HepG2 (cell line): ENCODE measurements at regions not wholly inside any gene's neighbourhood (a gene's known extent, or its start where the extent isn't known, plus 50 kb on each side); places are given as distances from the start of the nearest gene placed in this dataset.

Experiments
- ATAC-seq: fragments of 200-7000 bp; cut with Tn5 transposase; 3 replicates; pipeline ENCODE4 v1.9.1; 2020; ENCODE audit warnings: mild to moderate bottlenecking, moderate library complexity
- BruUV-seq: library from RNA; stranded (reverse); fragments of 400-500 nt; replicated peaks from 2 replicates; lab custom pipeline; 2021; lab: Mats Ljungman, UMichigan
- CTCF ChIA-PET: fragments of 300-600 bp; formaldehyde crosslinking; extraction: SDS; loops from one replicate; lab custom pipeline; 2021; ENCODE audit warnings: low total read pairs, inconsistent platforms, low intra/inter-chr PET ratio; lab: Yijun Ruan, JAX
- POLR2A ChIA-PET: fragments of 350-600 bp; sonication (Branson Sonifier 250); formaldehyde crosslinking; loops from one replicate; lab custom pipeline; 2020; ENCODE audit warnings: antibody characterized with exemption, inconsistent platforms; lab: Yijun Ruan, JAX
- DNase-seq: peaks from one replicate; pipeline ENCODE4 v3.0.0-alpha.2; 2015; ENCODE audit warnings: low spot score
- FAIRE-seq: peaks from 3 replicates; lab custom pipeline; 2011; peaks lifted over from hg19 to GRCh38; lab: Jason Lieb, UNC
- H2AFZ ChIP-seq: one replicate; pipeline ENCODE4 v1.6.1; 2011; ENCODE audit warnings: low read length, inconsistent platforms
- H3K27ac ChIP-seq: fragments of 300-600 bp; 3 replicates; pipeline ENCODE4 v1.8.0; 2011; ENCODE audit warnings: mixed run types, mild to moderate bottlenecking, mixed read lengths, low read length, inconsistent platforms; ENCODE audit not compliant: insufficient read depth; ENCODE audit errors: extremely low read length
- H3K27me3 ChIP-seq, 2 experiments: fragments of 200-600 bp in 1 of 2; 2 replicates in 1 of 2; 3 replicates in 1 of 2; pipeline versions ENCODE4 v1.6.0 to v1.8.0; 2011; ENCODE audit warnings: low read length in 2 of 2, mild to moderate bottlenecking in 2 of 2, moderate library complexity in 2 of 2, inconsistent platforms in 1 of 2; ENCODE audit not compliant: insufficient read depth in 2 of 2, control insufficient read depth in 1 of 2
- H3K36me3 ChIP-seq, 2 experiments: fragments of 200-600 bp in 1 of 2; replicated peaks in 1 of 2; 2 replicates in 1 of 2; 3 replicates in 1 of 2; pipeline versions ENCODE4 v1.5.1 to v1.8.0; 2011; ENCODE audit warnings: low read length in 2 of 2, inconsistent platforms in 1 of 2; ENCODE audit not compliant: insufficient read depth in 2 of 2, control insufficient read depth in 1 of 2
- H3K4me1 ChIP-seq: 2 replicates; pipeline ENCODE4 v1.5.1; 2012; ENCODE audit warnings: low read length, inconsistent platforms; ENCODE audit not compliant: insufficient read depth
- H3K4me2 ChIP-seq: 2 replicates; pipeline ENCODE4 v1.6.0; 2011; ENCODE audit warnings: low read depth, low read length, inconsistent platforms
- H3K4me3 ChIP-seq, 3 experiments: fragments of 200-600 bp in 1 of 3; sonication (generic), shearing (Covaris generic) in 1 of 3; replicated peaks in 1 of 3; 2 replicates each; pipeline ENCODE4 v1.5.1; 2011 to 2016; ENCODE audit warnings: low read length in 3 of 3, inconsistent platforms in 2 of 3, low read depth in 2 of 3, mild to moderate bottlenecking in 2 of 3, control low read depth in 1 of 3, mixed read lengths in 1 of 3; ENCODE audit not compliant: insufficient read depth in 1 of 3
- H3K79me2 ChIP-seq: one replicate; pipeline ENCODE4 v1.6.1; 2011; ENCODE audit warnings: low read length, inconsistent platforms; ENCODE audit not compliant: insufficient read depth
- H3K9ac ChIP-seq: 2 replicates; pipeline ENCODE4 v1.6.0; 2011; ENCODE audit warnings: mild to moderate bottlenecking, low read depth, low read length, inconsistent platforms; ENCODE audit not compliant: insufficient read depth
- H3K9me3 ChIP-seq: 2 replicates; pipeline ENCODE4 v1.5.1; 2012; ENCODE audit warnings: mild to moderate bottlenecking, low read length
- H4K20me1 ChIP-seq: 2 replicates; pipeline ENCODE4 v1.6.0; 2011; ENCODE audit warnings: inconsistent platforms, mild to moderate bottlenecking, low read length, moderate library complexity; ENCODE audit not compliant: insufficient read depth
- EEA1 ChIP-seq: sonication (generic); formaldehyde crosslinking; IDR thresholded peaks from 2 replicates; pipeline ENCODE4 v1.5.1; 2020; ENCODE audit warnings: mild to moderate bottlenecking, missing genetic modification reagents, borderline replicate concordance
- EED ChIP-seq: sonication (generic); formaldehyde crosslinking; IDR thresholded peaks from 2 replicates; pipeline ENCODE4 v1.5.0; 2020; ENCODE audit warnings: mild to moderate bottlenecking, missing genetic modification reagents
- ERF ChIP-seq: IDR thresholded peaks from 2 replicates; pipeline ENCODE4 v1.6.1; 2018; ENCODE audit warnings: missing biosample characterization, missing genetic modification reagents
- GTF3A ChIP-seq: sonication (generic); formaldehyde crosslinking; conservative IDR thresholded peaks from 2 replicates; pipeline ENCODE4 v1.4.0; 2020; ENCODE audit warnings: mild to moderate bottlenecking, missing genetic modification reagents
- PTBP1 ChIP-seq: fragments of 200-400 bp; formaldehyde crosslinking; IDR thresholded peaks from 2 replicates; pipeline ENCODE4 v1.6.1; 2018; ENCODE audit warnings: low read length, low read depth; ENCODE audit not compliant: poor library complexity, severe bottlenecking
- SATB2 ChIP-seq: sonication (generic); formaldehyde crosslinking; IDR thresholded peaks from 2 replicates; pipeline ENCODE4 v1.5.0; 2020; ENCODE audit warnings: missing genetic modification reagents
- YEATS4 ChIP-seq: sonication (generic); formaldehyde crosslinking; IDR thresholded peaks from 2 replicates; pipeline ENCODE4 v1.4.0; 2020; ENCODE audit warnings: missing genetic modification reagents, borderline replicate concordance
- ZFP41 ChIP-seq: sonication (generic); formaldehyde crosslinking; IDR thresholded peaks from 2 replicates; pipeline ENCODE4 v1.4.0; 2020; ENCODE audit warnings: mild to moderate bottlenecking, missing genetic modification reagents, borderline replicate concordance
- ZKSCAN1 ChIP-seq: fragments of 150-350 bp; IDR thresholded peaks from 2 replicates; pipeline ENCODE4 v1.6.1; 2014; ENCODE audit warnings: low read length
- ZNF296 ChIP-seq: sonication (generic); formaldehyde crosslinking; conservative IDR thresholded peaks from 2 replicates; pipeline ENCODE4 v1.5.0; 2020; ENCODE audit warnings: mild to moderate bottlenecking, missing genetic modification reagents
- ZNF672 ChIP-seq: sonication (generic); formaldehyde crosslinking; IDR thresholded peaks from 2 replicates; pipeline ENCODE4 v1.8.1; 2022; ENCODE audit warnings: missing genetic modification reagents
- ZNF891 ChIP-seq: sonication (generic); formaldehyde crosslinking; IDR thresholded peaks from 2 replicates; pipeline ENCODE4 v1.5.0; 2020; ENCODE audit warnings: mild to moderate bottlenecking, missing genetic modification reagents
- WGBS: methylation state at CpG from one replicate; pipeline ENCODE4 v1.1.6; 2017; ENCODE audit warnings: low lambda C conversion rate; 5-methylcytosine and 5-hydroxymethylcytosine counted together
- in situ Hi-C: cut with HindIII; loops from 2 replicates; pipeline ENCODE4 v1.10.0; 2017; ENCODE audit warnings: low pct_unique_long_range_greater_than_20kb; ENCODE audit not compliant: extremely low pct_ligation_motif_present
- intact Hi-C: fragments of 100-400 bp; cut with micrococcal nuclease; formaldehyde crosslinking; loops from one replicate; pipeline ENCODE4 v1.10.0; 2022; ENCODE audit not compliant: unreplicated experiment
- TF ChIP-seq, protein P1 (sequence below): sonication (generic); formaldehyde crosslinking; IDR thresholded peaks from 2 replicates; pipeline ENCODE4 v1.4.0; 2020; ENCODE audit warnings: missing genetic modification reagents
- TF ChIP-seq, protein P2 (sequence below): sonication (generic); formaldehyde crosslinking; IDR thresholded peaks from 2 replicates; pipeline ENCODE4 v1.5.1; 2020; ENCODE audit warnings: mild to moderate bottlenecking, missing genetic modification reagents, borderline replicate concordance
- TF ChIP-seq, protein P3 (sequence below): IDR thresholded peaks from 2 replicates; pipeline ENCODE4 v1.6.1; 2012; ENCODE audit warnings: low read depth, low read length, improper control_type of control experiment
- TF ChIP-seq, protein P4 (sequence below): IDR thresholded peaks from 2 replicates; pipeline ENCODE4 v1.6.1; 2018; ENCODE audit warnings: missing genetic modification reagents, mild to moderate bottlenecking, missing compliant biosample characterization

DNA sequence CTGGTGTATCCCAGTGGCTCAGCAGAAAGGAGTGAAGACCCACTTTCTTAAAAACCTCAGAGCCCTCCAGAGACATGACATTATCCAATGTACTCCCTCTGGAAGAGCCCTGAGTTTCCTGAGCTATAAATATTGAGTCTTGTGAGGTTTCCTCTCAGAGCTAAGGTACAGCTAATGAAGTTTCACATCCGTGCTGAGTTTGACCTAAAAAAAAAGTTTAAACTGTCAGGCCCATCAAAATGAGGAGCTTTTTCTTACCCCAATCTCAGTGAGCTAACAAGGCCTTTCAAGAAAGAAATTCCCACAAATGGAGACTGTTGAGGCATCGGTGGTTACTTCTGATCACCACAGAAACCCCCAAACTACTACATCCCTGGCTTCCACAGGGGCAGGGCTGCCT is 65.4 kb upstream of the ST8SIA3 start:
- WGBS, result 14% methylated on average over 2 of the region's 2 CpGs
- no peak overlapping the region for H3K4me3 ChIP-seq
- no peak overlapping the region for H2AFZ ChIP-seq
- DNase-seq (no peak), FAIRE-seq (no peak), ATAC-seq (no peak)
- TF ChIP-seq ZKSCAN1, result no peak
- TF ChIP-seq, protein P1, sequence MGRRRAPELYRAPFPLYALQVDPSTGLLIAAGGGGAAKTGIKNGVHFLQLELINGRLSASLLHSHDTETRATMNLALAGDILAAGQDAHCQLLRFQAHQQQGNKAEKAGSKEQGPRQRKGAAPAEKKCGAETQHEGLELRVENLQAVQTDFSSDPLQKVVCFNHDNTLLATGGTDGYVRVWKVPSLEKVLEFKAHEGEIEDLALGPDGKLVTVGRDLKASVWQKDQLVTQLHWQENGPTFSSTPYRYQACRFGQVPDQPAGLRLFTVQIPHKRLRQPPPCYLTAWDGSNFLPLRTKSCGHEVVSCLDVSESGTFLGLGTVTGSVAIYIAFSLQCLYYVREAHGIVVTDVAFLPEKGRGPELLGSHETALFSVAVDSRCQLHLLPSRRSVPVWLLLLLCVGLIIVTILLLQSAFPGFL (CRISPR knock-in tag), result no peak
- no peak for TF ChIP-seq ZFP41 (CRISPR knock-in tag)
- TF ChIP-seq, protein P2, sequence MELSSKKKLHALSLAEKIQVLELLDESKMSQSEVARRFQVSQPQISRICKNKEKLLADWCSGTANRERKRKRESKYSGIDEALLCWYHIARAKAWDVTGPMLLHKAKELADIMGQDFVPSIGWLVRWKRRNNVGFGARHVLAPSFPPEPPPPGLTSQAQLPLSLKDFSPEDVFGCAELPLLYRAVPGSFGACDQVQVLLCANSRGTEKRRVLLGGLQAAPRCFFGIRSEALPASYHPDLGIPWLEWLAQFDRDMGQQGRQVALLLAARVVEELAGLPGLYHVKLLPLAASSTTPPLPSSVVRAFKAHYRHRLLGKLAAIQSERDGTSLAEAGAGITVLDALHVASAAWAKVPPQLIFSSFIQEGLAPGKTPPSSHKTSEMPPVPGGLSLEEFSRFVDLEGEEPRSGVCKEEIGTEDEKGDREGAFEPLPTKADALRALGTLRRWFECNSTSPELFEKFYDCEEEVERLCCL (CRISPR knock-in tag), result no peak
- no peak for TF ChIP-seq PTBP1
- no peak for TF ChIP-seq YEATS4
- TF ChIP-seq, protein P3, sequence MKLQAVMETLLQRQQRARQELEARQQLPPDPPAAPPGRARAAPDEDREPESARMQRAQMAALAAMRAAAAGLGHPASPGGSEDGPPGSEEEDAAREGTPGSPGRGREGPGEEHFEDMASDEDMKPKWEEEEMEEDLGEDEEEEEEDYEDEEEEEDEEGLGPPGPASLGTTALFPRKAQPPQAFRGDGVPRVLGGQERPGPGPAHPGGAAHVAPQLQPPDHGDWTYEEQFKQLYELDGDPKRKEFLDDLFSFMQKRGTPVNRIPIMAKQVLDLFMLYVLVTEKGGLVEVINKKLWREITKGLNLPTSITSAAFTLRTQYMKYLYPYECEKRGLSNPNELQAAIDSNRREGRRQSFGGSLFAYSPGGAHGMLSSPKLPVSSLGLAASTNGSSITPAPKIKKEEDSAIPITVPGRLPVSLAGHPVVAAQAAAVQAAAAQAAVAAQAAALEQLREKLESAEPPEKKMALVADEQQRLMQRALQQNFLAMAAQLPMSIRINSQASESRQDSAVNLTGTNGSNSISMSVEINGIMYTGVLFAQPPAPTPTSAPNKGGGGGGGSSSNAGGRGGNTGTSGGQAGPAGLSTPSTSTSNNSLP, result no peak
- TF ChIP-seq ERF (CRISPR knock-in tag), result no peak
- TF ChIP-seq SATB2, result no peak
- TF ChIP-seq GTF3A (CRISPR knock-in tag), result no peak
- TF ChIP-seq ZNF891, result no peak
- no peak for TF ChIP-seq ZNF296 (CRISPR knock-in tag)
- TF ChIP-seq EEA1 (CRISPR knock-in tag), result no peak
- no peak for TF ChIP-seq ZNF672 (CRISPR knock-in tag)
- TF ChIP-seq, protein P4, sequence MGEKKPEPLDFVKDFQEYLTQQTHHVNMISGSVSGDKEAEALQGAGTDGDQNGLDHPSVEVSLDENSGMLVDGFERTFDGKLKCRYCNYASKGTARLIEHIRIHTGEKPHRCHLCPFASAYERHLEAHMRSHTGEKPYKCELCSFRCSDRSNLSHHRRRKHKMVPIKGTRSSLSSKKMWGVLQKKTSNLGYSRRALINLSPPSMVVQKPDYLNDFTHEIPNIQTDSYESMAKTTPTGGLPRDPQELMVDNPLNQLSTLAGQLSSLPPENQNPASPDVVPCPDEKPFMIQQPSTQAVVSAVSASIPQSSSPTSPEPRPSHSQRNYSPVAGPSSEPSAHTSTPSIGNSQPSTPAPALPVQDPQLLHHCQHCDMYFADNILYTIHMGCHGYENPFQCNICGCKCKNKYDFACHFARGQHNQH, result no peak
- TF ChIP-seq EED, result no peak
- no peaks in the 10 kb centered on the region for H3K4me1 ChIP-seq
- no peaks in the 10 kb centered on the region for H3K79me2 ChIP-seq
- intact Hi-C loops, result no loop called here
- H3K27ac ChIP-seq, result no peak overlapping the region
- peaks cover 0 to 1% of the 10 kb centered on the region in 2 experiments; a peak in 1 of 5 replicates for H3K27me3 ChIP-seq
- BruUV-seq, result no TSS peak
- H3K9me3 ChIP-seq, result no peaks in the 10 kb centered on the region
- H3K9ac ChIP-seq, result no peak overlapping the region
- CTCF ChIA-PET, result no interaction called here
- POLR2A ChIA-PET, result no interaction called here
- H3K4me2 ChIP-seq, result no peak overlapping the region
- no peaks in the 10 kb centered on the region for H4K20me1 ChIP-seq
- H3K36me3 ChIP-seq, result no peaks in the 10 kb centered on the region
- in situ Hi-C loops, result no loop called here
